IMR-90 (cell line): ENCODE measurements at regions not wholly inside any gene's neighbourhood (a gene's known extent, or its start where the extent isn't known, plus 50 kb on each side); places are given as distances from the start of the nearest gene placed in this dataset.

ENCODE experiments used
- NFE2L2 ChIP-seq: fragments of 150-350 bp; IDR thresholded peaks from 2 replicates; pipeline ENCODE4 v1.6.1; 2016; ENCODE audit warnings: low read depth, mild to moderate bottlenecking, low read length
- RCOR1 ChIP-seq: IDR thresholded peaks from 2 replicates; pipeline ENCODE4 v1.6.1; 2012; ENCODE audit warnings: mild to moderate bottlenecking, low read length, improper control_type of control experiment; ENCODE audit not compliant: insufficient replicate concordance
- RFX5 ChIP-seq: IDR thresholded peaks from 2 replicates; pipeline ENCODE4 v1.8.0; 2012; ENCODE audit warnings: low read depth, mild to moderate bottlenecking, low read length, moderate library complexity
- SMC3 ChIP-seq: fragments of 150-350 bp; IDR thresholded peaks from 2 replicates; pipeline ENCODE4 v1.6.1; 2016; ENCODE audit warnings: low read depth, mild to moderate bottlenecking, antibody characterized with exemption, low read length, moderate library complexity
- TF ChIP-seq, protein P1 (sequence below): fragments of 150-350 bp; IDR thresholded peaks from 2 replicates; pipeline ENCODE4 v1.6.1; 2017; ENCODE audit warnings: mild to moderate bottlenecking, antibody characterized with exemption, low read length, low read depth
- TF ChIP-seq, protein P2 (sequence below): fragments of 150-350 bp; IDR thresholded peaks from 2 replicates; pipeline ENCODE4 v1.6.1; 2016; ENCODE audit warnings: low read depth, mild to moderate bottlenecking, low read length, moderate library complexity, borderline replicate concordance
- TF ChIP-seq, protein P3 (sequence below): conservative IDR thresholded peaks from 2 replicates; pipeline ENCODE4 v1.5.1; 2012; ENCODE audit warnings: mild to moderate bottlenecking, low read depth, low read length, improper control_type of control experiment

- TF ChIP-seq, protein P1, sequence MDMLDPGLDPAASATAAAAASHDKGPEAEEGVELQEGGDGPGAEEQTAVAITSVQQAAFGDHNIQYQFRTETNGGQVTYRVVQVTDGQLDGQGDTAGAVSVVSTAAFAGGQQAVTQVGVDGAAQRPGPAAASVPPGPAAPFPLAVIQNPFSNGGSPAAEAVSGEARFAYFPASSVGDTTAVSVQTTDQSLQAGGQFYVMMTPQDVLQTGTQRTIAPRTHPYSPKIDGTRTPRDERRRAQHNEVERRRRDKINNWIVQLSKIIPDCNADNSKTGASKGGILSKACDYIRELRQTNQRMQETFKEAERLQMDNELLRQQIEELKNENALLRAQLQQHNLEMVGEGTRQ, result no peak
- TF ChIP-seq, protein P2, sequence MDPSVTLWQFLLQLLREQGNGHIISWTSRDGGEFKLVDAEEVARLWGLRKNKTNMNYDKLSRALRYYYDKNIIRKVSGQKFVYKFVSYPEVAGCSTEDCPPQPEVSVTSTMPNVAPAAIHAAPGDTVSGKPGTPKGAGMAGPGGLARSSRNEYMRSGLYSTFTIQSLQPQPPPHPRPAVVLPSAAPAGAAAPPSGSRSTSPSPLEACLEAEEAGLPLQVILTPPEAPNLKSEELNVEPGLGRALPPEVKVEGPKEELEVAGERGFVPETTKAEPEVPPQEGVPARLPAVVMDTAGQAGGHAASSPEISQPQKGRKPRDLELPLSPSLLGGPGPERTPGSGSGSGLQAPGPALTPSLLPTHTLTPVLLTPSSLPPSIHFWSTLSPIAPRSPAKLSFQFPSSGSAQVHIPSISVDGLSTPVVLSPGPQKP, result no peak
- TF ChIP-seq, protein P3, sequence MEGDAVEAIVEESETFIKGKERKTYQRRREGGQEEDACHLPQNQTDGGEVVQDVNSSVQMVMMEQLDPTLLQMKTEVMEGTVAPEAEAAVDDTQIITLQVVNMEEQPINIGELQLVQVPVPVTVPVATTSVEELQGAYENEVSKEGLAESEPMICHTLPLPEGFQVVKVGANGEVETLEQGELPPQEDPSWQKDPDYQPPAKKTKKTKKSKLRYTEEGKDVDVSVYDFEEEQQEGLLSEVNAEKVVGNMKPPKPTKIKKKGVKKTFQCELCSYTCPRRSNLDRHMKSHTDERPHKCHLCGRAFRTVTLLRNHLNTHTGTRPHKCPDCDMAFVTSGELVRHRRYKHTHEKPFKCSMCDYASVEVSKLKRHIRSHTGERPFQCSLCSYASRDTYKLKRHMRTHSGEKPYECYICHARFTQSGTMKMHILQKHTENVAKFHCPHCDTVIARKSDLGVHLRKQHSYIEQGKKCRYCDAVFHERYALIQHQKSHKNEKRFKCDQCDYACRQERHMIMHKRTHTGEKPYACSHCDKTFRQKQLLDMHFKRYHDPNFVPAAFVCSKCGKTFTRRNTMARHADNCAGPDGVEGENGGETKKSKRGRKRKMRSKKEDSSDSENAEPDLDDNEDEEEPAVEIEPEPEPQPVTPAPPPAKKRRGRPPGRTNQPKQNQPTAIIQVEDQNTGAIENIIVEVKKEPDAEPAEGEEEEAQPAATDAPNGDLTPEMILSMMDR, result no peak
- no peak for TF ChIP-seq RCOR1
- no peak for TF ChIP-seq SMC3
- TF ChIP-seq RFX5, result no peak
- no peak for TF ChIP-seq NFE2L2
These were observed 57.4 kb upstream of the ANO4 start for GRCh38 chr12:100737168-100737567.
